ENCODE measurements at regions not wholly inside any gene's neighbourhood (a gene's known extent, or its start where the extent isn't known, plus 50 kb on each side); places are given as distances from the start of the nearest gene placed in this dataset.

GRCh38 chr10:83574770-83575169 is 564.5 kb upstream of the GHITM start:
- TF ChIP-seq CTCF (conservative IDR thresholded peaks at IDR 0.05), result no peak
- TF ChIP-seq EZH2 (IDR thresholded peaks at IDR 0.05; ENCODE audit: low read depth), result no peak
